H9 (cell line): ENCODE measurements at regions not wholly inside any gene's neighbourhood (a gene's known extent, or its start where the extent isn't known, plus 50 kb on each side); places are given as distances from the start of the nearest gene placed in this dataset.

Experiments
- DNase-seq: peaks from one replicate; pipeline ENCODE4 v3.0.0-alpha.2; 2017
- H2AFZ ChIP-seq: one replicate; pipeline ENCODE4 v1.6.1; 2013; ENCODE audit warnings: mild to moderate bottlenecking, low read length, control low read depth, moderate library complexity
- H2AK5ac ChIP-seq: 2 replicates; pipeline ENCODE4 v1.6.1; 2013; ENCODE audit warnings: low read length, control low read depth, mixed read lengths; ENCODE audit not compliant: insufficient read length
- H2BK120ac ChIP-seq: one replicate; pipeline ENCODE4 v1.6.1; 2013; ENCODE audit warnings: low read depth, mild to moderate bottlenecking, low read length, control low read depth, inconsistent platforms; ENCODE audit not compliant: poor library complexity, severe bottlenecking
- H2BK12ac ChIP-seq: 2 replicates; pipeline ENCODE4 v1.6.1; 2013; ENCODE audit warnings: low read length, control low read depth, mixed read lengths, low read depth; ENCODE audit not compliant: insufficient read length
- H2BK15ac ChIP-seq: 2 replicates; pipeline ENCODE4 v1.6.1; 2013; ENCODE audit warnings: low read depth, low read length, control low read depth
- H2BK20ac ChIP-seq: one replicate; pipeline ENCODE4 v1.6.1; 2013; ENCODE audit warnings: low read depth, mild to moderate bottlenecking, low read length, control low read depth, inconsistent platforms; ENCODE audit not compliant: poor library complexity, severe bottlenecking
- H2BK5ac ChIP-seq: 2 replicates; pipeline ENCODE4 v1.6.1; 2013; ENCODE audit warnings: low read length, control low read depth, mixed read lengths; ENCODE audit not compliant: insufficient read length
- H3K14ac ChIP-seq: 2 replicates; pipeline ENCODE4 v1.6.1; 2013; ENCODE audit warnings: low read length, control low read depth; ENCODE audit not compliant: insufficient read depth
- H3K18ac ChIP-seq: 2 replicates; pipeline ENCODE4 v1.6.1; 2013; ENCODE audit warnings: low read depth, mild to moderate bottlenecking, mixed read lengths, low read length, control low read depth; ENCODE audit not compliant: insufficient read length
- H3K23ac ChIP-seq: 2 replicates; pipeline ENCODE4 v1.6.1; 2013; ENCODE audit warnings: low read length, control low read depth, mixed read lengths, low read depth; ENCODE audit not compliant: insufficient read length
- H3K23me2 ChIP-seq: 2 replicates; pipeline ENCODE4 v1.6.1; 2013; ENCODE audit warnings: low read depth, mild to moderate bottlenecking, mixed read lengths, low read length, control low read depth; ENCODE audit not compliant: insufficient read length, poor library complexity, severe bottlenecking
- H3K27ac ChIP-seq: 2 replicates; pipeline ENCODE4 v1.5.1; 2013; ENCODE audit warnings: low read length, control low read depth, mixed read lengths, low read depth; ENCODE audit not compliant: insufficient read length
- H3K27me3 ChIP-seq: 2 replicates; pipeline ENCODE4 v1.6.1; 2013; ENCODE audit warnings: low read length, control low read depth, inconsistent platforms; ENCODE audit not compliant: insufficient read depth
- H3K4ac ChIP-seq: 2 replicates; pipeline ENCODE4 v1.6.1; 2013; ENCODE audit warnings: low read depth, mild to moderate bottlenecking, control low read depth, inconsistent platforms, low read length, moderate library complexity
- H3K4me1 ChIP-seq: 2 replicates; pipeline ENCODE4 v1.6.1; 2013; ENCODE audit warnings: low read length, control low read depth, inconsistent platforms; ENCODE audit not compliant: insufficient read depth
- H3K4me2 ChIP-seq: 2 replicates; pipeline ENCODE4 v1.6.1; 2013; ENCODE audit warnings: low read length, control low read depth, mixed read lengths; ENCODE audit not compliant: insufficient read length, insufficient read depth
- H3K56ac ChIP-seq: 2 replicates; pipeline ENCODE4 v1.6.1; 2013; ENCODE audit warnings: low read depth, mild to moderate bottlenecking, mixed read lengths, low read length, control low read depth; ENCODE audit not compliant: insufficient read length
- H3K79me1 ChIP-seq: 2 replicates; pipeline ENCODE4 v1.6.1; 2013; ENCODE audit warnings: low read depth, mild to moderate bottlenecking, moderate library complexity, low read length, control low read depth, inconsistent platforms; ENCODE audit not compliant: insufficient read depth, poor library complexity, severe bottlenecking
- H3K79me2 ChIP-seq: 2 replicates; pipeline ENCODE4 v1.6.1; 2013; ENCODE audit warnings: low read length, control low read depth, inconsistent platforms; ENCODE audit not compliant: insufficient read depth
- H3K9ac ChIP-seq: 2 replicates; pipeline ENCODE4 v1.6.1; 2013; ENCODE audit warnings: low read length, control low read depth, mixed read lengths; ENCODE audit not compliant: insufficient read length; ENCODE audit errors: extremely low read depth
- H3K9me3 ChIP-seq: one replicate; pipeline ENCODE4 v1.6.1; 2013; ENCODE audit warnings: low read depth, low read length, inconsistent platforms; ENCODE audit not compliant: control insufficient read depth
- H3T11ph ChIP-seq: one replicate; pipeline ENCODE4 v1.6.1; 2013; ENCODE audit warnings: mild to moderate bottlenecking, low read length, control low read depth, inconsistent platforms
- H4K20me1 ChIP-seq: one replicate; pipeline ENCODE4 v1.6.1; 2013; ENCODE audit not compliant: control insufficient read depth, insufficient read length, insufficient read depth
- H4K5ac ChIP-seq: 2 replicates; pipeline ENCODE4 v1.6.1; 2013; ENCODE audit warnings: low read depth, mild to moderate bottlenecking, mixed read lengths, low read length, control low read depth; ENCODE audit not compliant: insufficient read length
- H4K8ac ChIP-seq: replicated peaks from 2 replicates; pipeline ENCODE4 v1.6.1; 2013; ENCODE audit warnings: low read length, control low read depth, mixed read lengths, low read depth; ENCODE audit not compliant: insufficient read length
- H4K91ac ChIP-seq: 2 replicates; pipeline ENCODE4 v1.6.1; 2013; ENCODE audit warnings: low read depth, mild to moderate bottlenecking, moderate library complexity, mixed read lengths, low read length, control low read depth; ENCODE audit not compliant: insufficient read length
- H3K27ac Mint-ChIP-seq, 3 experiments: 2 replicates in 2 of 3; 3 replicates in 1 of 3; pipeline ENCODE4 v1.8.0; 2020 to 2021; ENCODE audit warnings: mixed read lengths in 3 of 3, mild to moderate bottlenecking in 1 of 3, moderate library complexity in 1 of 3
- H3K27me3 Mint-ChIP-seq: 2 replicates; pipeline ENCODE4 v1.8.0; 2021; ENCODE audit warnings: low read depth, mild to moderate bottlenecking, moderate library complexity, mixed read lengths
- H3K36me3 Mint-ChIP-seq, 3 experiments: 2 replicates in 2 of 3; 3 replicates in 1 of 3; pipeline ENCODE4 v1.8.0; 2020 to 2021; ENCODE audit warnings: low read depth in 3 of 3, mixed read lengths in 3 of 3; ENCODE audit not compliant: insufficient read depth in 1 of 3
- H3K4me1 Mint-ChIP-seq, 2 experiments: 2 replicates each; pipeline ENCODE4 v1.8.0; 2020; ENCODE audit warnings: mixed read lengths in 2 of 2
- H3K4me3 Mint-ChIP-seq, 2 experiments: 2 replicates in 1 of 2; 3 replicates in 1 of 2; pipeline ENCODE4 v1.8.0; 2020 to 2021; ENCODE audit warnings: mild to moderate bottlenecking in 2 of 2, mixed read lengths in 2 of 2, moderate library complexity in 1 of 2
- H3K9me3 Mint-ChIP-seq, 2 experiments: 2 replicates in 1 of 2; 3 replicates in 1 of 2; pipeline ENCODE4 v1.8.0; 2020; ENCODE audit warnings: mild to moderate bottlenecking in 2 of 2, mixed read lengths in 2 of 2, moderate library complexity in 1 of 2
- WGBS: extraction: QIAGEN DNeasy Blood & Tissue Kit; methylation state at CpG from one replicate; pipeline ENCODE4 v1.1.7; 2013; ENCODE audit warnings: missing lambda C conversion rate, low lambda C conversion rate, mixed read lengths; ENCODE audit not compliant: insufficient read length; ENCODE audit errors: extremely low coverage; 5-methylcytosine and 5-hydroxymethylcytosine counted together
- TF ChIP-seq, protein P1 (sequence below): fragments of 200-600 bp; sonication (generic); conservative IDR thresholded peaks from 3 replicates; pipeline ENCODE4 v1.8.0; 2021; ENCODE audit warnings: antibody characterized with exemption, mild to moderate bottlenecking

DNA sequence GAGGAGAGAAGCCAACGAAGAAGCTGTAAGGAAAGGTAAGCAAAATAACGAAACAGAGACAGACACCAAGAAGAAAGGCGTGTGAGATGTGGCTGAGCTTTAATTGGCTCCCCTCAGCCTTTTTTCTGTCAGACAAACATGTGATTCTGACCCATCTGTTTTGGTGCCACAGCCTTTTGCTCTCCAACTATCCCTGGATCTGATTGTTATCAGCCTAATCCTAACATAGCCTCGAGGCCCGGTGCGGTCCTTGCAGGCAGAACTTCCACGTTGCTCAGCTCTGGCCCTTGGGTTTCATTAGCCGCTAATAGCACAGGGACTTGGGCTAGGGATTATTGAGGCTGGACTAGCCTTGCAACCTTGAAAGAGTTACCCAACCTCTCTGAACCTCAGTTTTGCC lies 57.9 kb upstream of the CACNA2D3 start:
- Histone ChIP-seq H2AK5ac (no peak overlapping the region), H3K18ac (no peak overlapping the region), H2AFZ (no peak overlapping the region), H2BK120ac (no peak overlapping the region), H3K23me2 (no peaks in the 10 kb centered on the region), H2BK5ac (no peak overlapping the region), H2BK20ac (no peak overlapping the region), H2BK15ac (no peak overlapping the region), H3K79me1 (no peaks in the 10 kb centered on the region), H3T11ph (no peak overlapping the region), H3K23ac (no peak overlapping the region), H3K4me2 (no peak overlapping the region), H3K14ac (no peak overlapping the region), H3K56ac (no peak overlapping the region), H3K4ac (no peak overlapping the region), H3K4me1 (no peaks in the 10 kb centered on the region), H3K27me3 (no peaks in the 10 kb centered on the region), H4K5ac (no peak overlapping the region), H3K27ac (no peak overlapping the region), H3K79me2 (no peaks in the 10 kb centered on the region), H4K8ac (no peak overlapping the region), H3K9ac (no peak overlapping the region), H3K9me3 (no peaks in the 10 kb centered on the region), H4K91ac (no peak overlapping the region), H4K20me1 (no peaks in the 10 kb centered on the region), H2BK12ac (no peak overlapping the region)
- DNase-seq = no peak
- no CpG with 5 or more reads among the region's 8 CpGs for WGBS
- Mint-ChIP-seq H3K9me3 (no peaks in the 10 kb centered on the region), H3K27me3 (no peaks in the 10 kb centered on the region), H3K36me3 (no peaks in the 10 kb centered on the region), H3K4me3 (no peak overlapping the region), H3K27ac (no peak overlapping the region), H3K4me1 (peaks cover 0 to 3% of the 10 kb centered on the region in 2 experiments; a peak in 2 of 4 replicates)
- TF ChIP-seq, protein P1, sequence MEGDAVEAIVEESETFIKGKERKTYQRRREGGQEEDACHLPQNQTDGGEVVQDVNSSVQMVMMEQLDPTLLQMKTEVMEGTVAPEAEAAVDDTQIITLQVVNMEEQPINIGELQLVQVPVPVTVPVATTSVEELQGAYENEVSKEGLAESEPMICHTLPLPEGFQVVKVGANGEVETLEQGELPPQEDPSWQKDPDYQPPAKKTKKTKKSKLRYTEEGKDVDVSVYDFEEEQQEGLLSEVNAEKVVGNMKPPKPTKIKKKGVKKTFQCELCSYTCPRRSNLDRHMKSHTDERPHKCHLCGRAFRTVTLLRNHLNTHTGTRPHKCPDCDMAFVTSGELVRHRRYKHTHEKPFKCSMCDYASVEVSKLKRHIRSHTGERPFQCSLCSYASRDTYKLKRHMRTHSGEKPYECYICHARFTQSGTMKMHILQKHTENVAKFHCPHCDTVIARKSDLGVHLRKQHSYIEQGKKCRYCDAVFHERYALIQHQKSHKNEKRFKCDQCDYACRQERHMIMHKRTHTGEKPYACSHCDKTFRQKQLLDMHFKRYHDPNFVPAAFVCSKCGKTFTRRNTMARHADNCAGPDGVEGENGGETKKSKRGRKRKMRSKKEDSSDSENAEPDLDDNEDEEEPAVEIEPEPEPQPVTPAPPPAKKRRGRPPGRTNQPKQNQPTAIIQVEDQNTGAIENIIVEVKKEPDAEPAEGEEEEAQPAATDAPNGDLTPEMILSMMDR = no peak
